RWPE1 (cell line): ENCODE measurements at regions not wholly inside any gene's neighbourhood (a gene's known extent, or its start where the extent isn't known, plus 50 kb on each side); places are given as distances from the start of the nearest gene placed in this dataset.

Experiments used
- CTCF ChIA-PET: fragments of 350-600 bp; sonication (Branson Sonifier 250); formaldehyde crosslinking; extraction: SDS; loops from one replicate; lab custom pipeline; 2021; lab: Yijun Ruan, JAX
- POLR2A ChIA-PET: fragments of 400-600 bp; formaldehyde crosslinking; extraction: SDS; loops from one replicate; lab custom pipeline; 2020; ENCODE audit warnings: antibody characterized with exemption; ENCODE audit not compliant: low non-redundant PET; lab: Yijun Ruan, JAX
- DNase-seq: peaks from one replicate; pipeline ENCODE4 v3.0.0; 2012; ENCODE audit warnings: low spot score
- H3K27ac ChIP-seq: fragments of 450-650 bp; 2 replicates; pipeline ENCODE4 v1.5.1; 2017
- CTCF ChIP-seq: fragments of 450-650 bp; conservative IDR thresholded peaks from 2 replicates; pipeline ENCODE4 v1.5.1; 2017; ENCODE audit warnings: low read depth, mild to moderate bottlenecking

DNA sequence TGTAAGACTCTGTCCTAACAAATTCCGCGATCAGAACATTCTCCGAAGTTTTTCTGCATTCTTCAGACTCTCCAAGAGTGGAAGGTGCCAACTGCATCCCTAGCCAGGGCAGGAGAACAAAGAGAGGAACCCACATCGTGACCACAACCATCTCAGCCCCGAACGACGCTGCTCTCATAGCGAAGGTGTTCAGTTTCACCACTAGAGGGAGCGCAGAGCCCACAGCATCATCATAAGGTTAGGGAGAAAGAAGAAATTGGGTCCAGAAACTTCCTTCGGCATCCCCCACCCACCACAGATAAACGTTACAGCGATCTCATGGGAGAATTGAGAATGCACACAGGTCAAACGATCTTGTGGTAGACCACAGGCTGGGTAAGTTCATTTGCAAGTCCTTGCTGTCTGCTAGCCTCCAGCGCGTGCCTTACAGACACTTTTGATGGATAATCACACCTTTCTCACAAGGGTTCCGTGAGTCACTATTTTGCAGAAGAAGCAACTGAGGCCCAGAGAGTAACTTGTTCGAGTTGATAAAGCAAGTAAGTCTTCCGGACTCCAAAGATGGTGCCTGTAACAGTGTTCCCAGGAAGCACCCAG lies 53.7 kb upstream of the ARL4C start:
- ChIA-PET CTCF (interaction anchor here (0.8 kb wide), 2 partner anchors 30 to 568 kb away, joined by 3 read pairs; no protein-coding TSS in a partner anchor), POLR2A (no interaction called here)
- DNase-seq = peak; percentile 76
- TF ChIP-seq CTCF = peak; percentile 95
- H3K27ac ChIP-seq = no peak overlapping the region

- H3K27ac ChIP-seq = no peak overlapping the region
- no peak for DNase-seq
- CTCF ChIA-PET = no interaction called here
- no peak for TF ChIP-seq CTCF
- POLR2A ChIA-PET = no interaction called here
Observed at GRCh38 chr2:234550056-234550455, 53.2 kb upstream of the ARL4C start.

DNA sequence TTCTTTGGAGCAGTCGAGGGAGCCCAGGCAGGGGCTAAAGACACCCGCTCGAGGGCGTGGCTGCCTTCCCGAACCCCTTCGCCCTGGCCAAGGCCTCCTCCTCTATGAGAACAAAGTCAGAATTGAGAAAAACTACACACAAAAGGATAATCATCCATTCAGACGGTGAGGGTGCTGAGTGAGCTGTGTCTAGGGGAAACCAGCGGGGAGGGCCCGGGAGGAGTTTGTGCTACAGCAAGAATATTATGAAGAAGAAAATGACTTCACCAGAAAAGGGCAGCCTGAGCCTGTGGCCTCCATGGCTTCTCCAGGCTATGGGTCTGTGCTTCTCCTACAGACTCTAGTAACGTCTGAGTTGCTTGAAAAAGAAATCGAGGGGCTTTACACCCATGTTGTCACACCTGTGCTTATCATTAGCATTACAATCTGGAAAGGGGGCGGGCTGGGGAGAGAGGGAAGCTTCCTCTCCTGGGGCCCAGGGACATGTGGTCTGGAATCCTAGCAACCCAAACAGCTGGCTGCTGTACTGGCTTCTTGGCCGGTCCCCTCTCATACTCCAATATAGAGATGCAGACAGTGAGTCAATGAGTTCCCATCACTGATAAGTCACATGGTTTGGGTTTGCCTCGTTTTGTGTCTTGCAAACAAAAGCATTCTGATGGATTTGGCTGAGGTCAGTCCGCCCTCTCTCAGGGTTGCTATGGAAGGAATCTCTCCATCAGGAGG lies 52.0 kb upstream of the ARL4C start:
- TF ChIP-seq CTCF = no peak
- no peak for DNase-seq
- CTCF ChIA-PET = interaction anchor here (2.2 kb wide), 1 partner anchor 558 kb away, joined by 5 read pairs; no protein-coding TSS in a partner anchor
- no peak overlapping the region for H3K27ac ChIP-seq
- POLR2A ChIA-PET = no interaction called here

DNA sequence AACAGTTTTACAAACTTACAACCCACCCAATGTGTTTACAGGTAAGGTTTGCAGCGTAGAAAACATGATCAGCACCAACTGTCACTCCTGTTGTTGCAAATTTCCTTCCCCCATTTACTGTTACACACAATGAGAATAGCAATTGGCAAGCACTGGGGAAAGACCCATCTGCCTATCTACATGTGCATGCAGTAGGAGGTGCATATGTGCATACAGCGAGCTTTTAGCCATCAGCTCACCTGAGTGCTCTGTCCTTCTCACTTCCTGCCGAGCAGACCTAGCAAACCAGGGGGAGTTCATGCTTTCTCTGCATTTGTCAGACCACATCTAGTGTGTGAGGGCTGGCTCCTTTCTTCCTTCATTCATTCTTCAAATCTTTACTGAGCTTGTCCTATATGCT lies 49.9 kb upstream of the ARL4C start:
- H3K27ac ChIP-seq = no peak overlapping the region
- TF ChIP-seq CTCF = no peak
- CTCF ChIA-PET = interaction anchor here (0.6 kb wide), 1 partner anchor 37 kb away, joined by 3 read pairs; no protein-coding TSS in a partner anchor
- DNase-seq = no peak
- POLR2A ChIA-PET = no interaction called here
